ENCODE measurements at regions not wholly inside any gene's neighbourhood (a gene's known extent, or its start where the extent isn't known, plus 50 kb on each side); places are given as distances from the start of the nearest gene placed in this dataset.

- no peak overlapping the region for H3K27ac ChIP-seq (ENCODE audit: low read length)
- DNase-seq = no peak
- no peaks in the 10 kb centered on the region for H4K20me1 ChIP-seq (ENCODE audit: insufficient read depth, low read length)
- no peaks in the 10 kb centered on the region for H3K27me3 ChIP-seq (replicated peaks; ENCODE audit: insufficient read depth, low read length)
- no peak overlapping the region for H3K4me2 ChIP-seq (ENCODE audit: low read depth, low read length)
- no peaks in the 10 kb centered on the region for H3K9me3 ChIP-seq (replicated peaks; ENCODE audit: insufficient read depth, low read length)
- no peaks in the 10 kb centered on the region for H3K79me2 ChIP-seq (ENCODE audit: low read length)
- TF ChIP-seq, protein P1, sequence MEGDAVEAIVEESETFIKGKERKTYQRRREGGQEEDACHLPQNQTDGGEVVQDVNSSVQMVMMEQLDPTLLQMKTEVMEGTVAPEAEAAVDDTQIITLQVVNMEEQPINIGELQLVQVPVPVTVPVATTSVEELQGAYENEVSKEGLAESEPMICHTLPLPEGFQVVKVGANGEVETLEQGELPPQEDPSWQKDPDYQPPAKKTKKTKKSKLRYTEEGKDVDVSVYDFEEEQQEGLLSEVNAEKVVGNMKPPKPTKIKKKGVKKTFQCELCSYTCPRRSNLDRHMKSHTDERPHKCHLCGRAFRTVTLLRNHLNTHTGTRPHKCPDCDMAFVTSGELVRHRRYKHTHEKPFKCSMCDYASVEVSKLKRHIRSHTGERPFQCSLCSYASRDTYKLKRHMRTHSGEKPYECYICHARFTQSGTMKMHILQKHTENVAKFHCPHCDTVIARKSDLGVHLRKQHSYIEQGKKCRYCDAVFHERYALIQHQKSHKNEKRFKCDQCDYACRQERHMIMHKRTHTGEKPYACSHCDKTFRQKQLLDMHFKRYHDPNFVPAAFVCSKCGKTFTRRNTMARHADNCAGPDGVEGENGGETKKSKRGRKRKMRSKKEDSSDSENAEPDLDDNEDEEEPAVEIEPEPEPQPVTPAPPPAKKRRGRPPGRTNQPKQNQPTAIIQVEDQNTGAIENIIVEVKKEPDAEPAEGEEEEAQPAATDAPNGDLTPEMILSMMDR (IDR thresholded peaks at IDR 0.05; ENCODE audit: low read length) = no peak
- TF ChIP-seq EZH2 (optimal IDR thresholded peaks at IDR 0.05; ENCODE audit: low read depth, low read length) = no peak
- TF ChIP-seq EZH2phosphoT487 (IDR thresholded peaks at IDR 0.05; ENCODE audit: low read length) = no peak
- H3K9ac ChIP-seq (ENCODE audit: low read length) = no peak overlapping the region
- H2AFZ ChIP-seq (ENCODE audit: low read length) = no peak overlapping the region
- H3F3A ChIP-seq (ENCODE audit: insufficient read depth, low read length) = no peaks in the 10 kb centered on the region
- no peaks in the 10 kb centered on the region for H3K36me3 ChIP-seq (replicated peaks; ENCODE audit: insufficient read depth, low read length)
- H3K9me2 ChIP-seq (replicated peaks; ENCODE audit: insufficient read depth, low read length) = no peaks in the 10 kb centered on the region
- H3K4me3 ChIP-seq (ENCODE audit: low read length) = no peak overlapping the region
- no peaks in the 10 kb centered on the region for H3K4me1 ChIP-seq (ENCODE audit: low read length)
These were observed 468.9 kb upstream of the MYT1L start for GRCh38 chr2:2800001-2800400.

GRCh38 chr2:2799151-2799697 lies 468.1 kb upstream of the MYT1L start:
- no peaks in the 10 kb centered on the region for H3K9me2 ChIP-seq (replicated peaks; ENCODE audit: insufficient read depth, low read length)
- DNase-seq = no peak
- H3K4me2 ChIP-seq (ENCODE audit: low read depth, low read length) = no peak overlapping the region
- no peak overlapping the region for H3K9ac ChIP-seq (ENCODE audit: low read length)
- H3K79me2 ChIP-seq (ENCODE audit: low read length) = no peaks in the 10 kb centered on the region
- H2AFZ ChIP-seq (ENCODE audit: low read length) = no peak overlapping the region
- TF ChIP-seq EZH2phosphoT487 (IDR thresholded peaks at IDR 0.05; ENCODE audit: low read length) = no peak
- TF ChIP-seq EZH2 (optimal IDR thresholded peaks at IDR 0.05; ENCODE audit: low read depth, low read length) = no peak
- TF ChIP-seq, protein P1 (IDR thresholded peaks at IDR 0.05; ENCODE audit: low read length) = no peak
- H3K9me3 ChIP-seq (replicated peaks; ENCODE audit: insufficient read depth, low read length) = no peaks in the 10 kb centered on the region
- H3K4me1 ChIP-seq (ENCODE audit: low read length) = no peaks in the 10 kb centered on the region
- no peaks in the 10 kb centered on the region for H3K27me3 ChIP-seq (replicated peaks; ENCODE audit: insufficient read depth, low read length)
- no peaks in the 10 kb centered on the region for H4K20me1 ChIP-seq (ENCODE audit: insufficient read depth, low read length)
- H3K36me3 ChIP-seq (replicated peaks; ENCODE audit: insufficient read depth, low read length) = no peaks in the 10 kb centered on the region
- H3K27ac ChIP-seq (ENCODE audit: low read length) = no peak overlapping the region
- H3K4me3 ChIP-seq (ENCODE audit: low read length) = no peak overlapping the region
- no peaks in the 10 kb centered on the region for H3F3A ChIP-seq (ENCODE audit: insufficient read depth, low read length)

GRCh38 chr2:2798337-2798736 lies 467.3 kb upstream of the MYT1L start:
- Histone ChIP-seq H3K9ac (ENCODE audit: low read length) (no peak overlapping the region), H3K27ac (ENCODE audit: low read length) (no peak overlapping the region), H3K4me1 (ENCODE audit: low read length) (no peaks in the 10 kb centered on the region), H3K4me2 (ENCODE audit: low read depth, low read length) (no peak overlapping the region), H4K20me1 (ENCODE audit: insufficient read depth, low read length) (no peaks in the 10 kb centered on the region), H2AFZ (ENCODE audit: low read length) (no peak overlapping the region), H3K79me2 (ENCODE audit: low read length) (no peaks in the 10 kb centered on the region), H3K9me3 (replicated peaks; ENCODE audit: insufficient read depth, low read length) (no peaks in the 10 kb centered on the region), H3K27me3 (replicated peaks; ENCODE audit: insufficient read depth, low read length) (no peaks in the 10 kb centered on the region), H3K4me3 (ENCODE audit: low read length) (no peak overlapping the region), H3F3A (ENCODE audit: insufficient read depth, low read length) (no peaks in the 10 kb centered on the region), H3K36me3 (replicated peaks; ENCODE audit: insufficient read depth, low read length) (no peaks in the 10 kb centered on the region), H3K9me2 (replicated peaks; ENCODE audit: insufficient read depth, low read length) (no peaks in the 10 kb centered on the region)
- TF ChIP-seq EZH2phosphoT487 (IDR thresholded peaks at IDR 0.05; ENCODE audit: low read length) = no peak
- TF ChIP-seq, protein P1 (IDR thresholded peaks at IDR 0.05; ENCODE audit: low read length) = no peak
- TF ChIP-seq EZH2 (optimal IDR thresholded peaks at IDR 0.05; ENCODE audit: low read depth, low read length) = no peak
- DNase-seq = no peak

Measured in MM.1S (cell line).